Vagina (tissue), 2 donors: ENCODE measurements at regions not wholly inside any gene's neighbourhood (a gene's known extent, or its start where the extent isn't known, plus 50 kb on each side); places are given as distances from the start of the nearest gene placed in this dataset.

Source experiments
- DNase-seq, 2 donors: peaks; one replicate each; pipeline ENCODE4 v3.0.0-alpha.2; 2017; ENCODE audit errors: extremely low spot score in 2 of 2
- H3K27ac ChIP-seq: fragments of 200-600 bp; sonication (generic); one replicate; pipeline ENCODE4 v1.5.1; 2019
- H3K27me3 ChIP-seq: fragments of 200-600 bp; sonication (generic); one replicate; pipeline ENCODE4 v1.5.1; 2019
- H3K36me3 ChIP-seq, 2 donors: fragments of 200-600 bp; sonication (generic); one replicate each; pipeline ENCODE4 v1.5.1; 2017 to 2019
- H3K4me1 ChIP-seq: fragments of 200-600 bp; sonication (generic); one replicate; pipeline ENCODE4 v1.5.1; 2019
- H3K4me3 ChIP-seq, 2 donors: fragments of 200-600 bp; sonication (generic); 1 replicate in 1 of 2; 2 replicates in 1 of 2; pipeline ENCODE4 v1.5.1; 2016 to 2019
- H3K9me3 ChIP-seq: fragments of 200-600 bp; sonication (generic); one replicate; pipeline ENCODE4 v1.5.1; 2019
- POLR2A ChIP-seq, 2 donors: fragments of 450-650 bp; IDR thresholded peaks; one replicate each; pipeline ENCODE4 v1.6.1; 2017; ENCODE audit warnings: antibody characterized with exemption in 2 of 2, mild to moderate bottlenecking in 2 of 2, moderate library complexity in 2 of 2
- POLR2AphosphoS5 ChIP-seq, 2 donors: sonication (generic); formaldehyde crosslinking; IDR thresholded peaks; one replicate each; pipeline ENCODE4 v1.9.0; 2017; ENCODE audit warnings: antibody characterized with exemption in 2 of 2, mild to moderate bottlenecking in 2 of 2, low read depth in 1 of 2; ENCODE audit not compliant: insufficient read depth in 1 of 2
- intact Hi-C: fragments of 100-400 bp; cut with DNase I; formaldehyde crosslinking; loops from one replicate; pipeline ENCODE4 v1.15.1; 2023
- TF ChIP-seq, protein P1 (sequence below), 3 experiments: fragments of 450-650 bp in 2 of 3; fragments of 200-600 bp in 1 of 3; sonication (generic) in 1 of 3; IDR thresholded peaks; one replicate each; pipeline ENCODE4 v1.5.1; 2017 to 2019; ENCODE audit warnings: antibody characterized with exemption in 3 of 3, mild to moderate bottlenecking in 2 of 3, moderate library complexity in 2 of 3

DNA sequence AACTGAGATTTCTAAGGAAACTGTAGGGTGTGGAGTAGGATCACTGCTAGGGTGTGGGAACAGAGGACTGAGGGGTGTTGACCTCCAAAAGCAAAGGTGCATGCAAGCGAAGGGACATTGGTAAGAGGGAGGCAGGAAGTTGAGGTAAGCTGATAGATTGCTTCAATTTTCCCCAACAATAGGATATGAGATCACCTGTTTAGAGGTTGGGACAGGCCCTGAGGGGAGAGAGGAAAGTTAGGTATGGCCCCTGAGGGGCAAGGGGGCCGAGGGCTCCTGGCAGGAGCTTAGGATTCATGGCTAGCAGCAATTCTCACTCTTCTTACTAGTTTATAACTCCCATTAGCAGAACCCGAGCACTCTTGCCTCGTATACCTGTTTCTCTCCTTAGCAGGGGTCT lies 106.8 kb upstream of the RPS6KA2 start:
- H3K4me1 ChIP-seq: no peaks in the 10 kb centered on the region
- H3K4me3 ChIP-seq: no peak overlapping the region
- intact Hi-C loops: no loop called here
- no peaks in the 10 kb centered on the region for H3K27me3 ChIP-seq
- peak in 1 of 2 donors; percentile 43 for DNase-seq
- H3K36me3 ChIP-seq: no peaks in the 10 kb centered on the region
- no peaks in the 10 kb centered on the region for H3K9me3 ChIP-seq
- TF ChIP-seq POLR2A (IDR thresholded peaks at IDR 0.05) (no peak), POLR2AphosphoS5 (IDR thresholded peaks at IDR 0.05; ENCODE audit: insufficient read depth in 1 of 2, low read depth in 1 of 2) (no peak)
- TF ChIP-seq, protein P1, sequence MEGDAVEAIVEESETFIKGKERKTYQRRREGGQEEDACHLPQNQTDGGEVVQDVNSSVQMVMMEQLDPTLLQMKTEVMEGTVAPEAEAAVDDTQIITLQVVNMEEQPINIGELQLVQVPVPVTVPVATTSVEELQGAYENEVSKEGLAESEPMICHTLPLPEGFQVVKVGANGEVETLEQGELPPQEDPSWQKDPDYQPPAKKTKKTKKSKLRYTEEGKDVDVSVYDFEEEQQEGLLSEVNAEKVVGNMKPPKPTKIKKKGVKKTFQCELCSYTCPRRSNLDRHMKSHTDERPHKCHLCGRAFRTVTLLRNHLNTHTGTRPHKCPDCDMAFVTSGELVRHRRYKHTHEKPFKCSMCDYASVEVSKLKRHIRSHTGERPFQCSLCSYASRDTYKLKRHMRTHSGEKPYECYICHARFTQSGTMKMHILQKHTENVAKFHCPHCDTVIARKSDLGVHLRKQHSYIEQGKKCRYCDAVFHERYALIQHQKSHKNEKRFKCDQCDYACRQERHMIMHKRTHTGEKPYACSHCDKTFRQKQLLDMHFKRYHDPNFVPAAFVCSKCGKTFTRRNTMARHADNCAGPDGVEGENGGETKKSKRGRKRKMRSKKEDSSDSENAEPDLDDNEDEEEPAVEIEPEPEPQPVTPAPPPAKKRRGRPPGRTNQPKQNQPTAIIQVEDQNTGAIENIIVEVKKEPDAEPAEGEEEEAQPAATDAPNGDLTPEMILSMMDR (IDR thresholded peaks at IDR 0.05): no peak
- H3K27ac ChIP-seq: no peak overlapping the region

DNA sequence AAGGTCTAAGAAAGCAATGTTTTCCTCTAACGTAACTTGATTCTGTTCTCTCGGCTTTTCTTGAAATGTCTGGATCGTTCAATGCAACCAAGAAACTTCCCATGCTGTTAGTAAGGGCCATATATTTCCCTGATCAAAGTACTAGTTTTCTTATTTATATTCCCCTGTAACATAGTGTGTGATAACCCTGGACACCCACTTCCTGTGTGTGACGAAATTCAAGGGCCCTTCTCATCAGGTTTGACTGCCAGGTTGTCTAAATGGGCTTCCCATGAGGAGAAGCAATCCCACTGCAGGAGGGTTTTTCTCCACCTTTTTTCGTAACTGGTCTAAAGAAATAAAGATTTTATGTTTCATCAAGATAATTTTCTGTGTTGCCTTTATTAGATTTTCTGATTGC lies 102.6 kb upstream of the RPS6KA2 start:
- no peaks in the 10 kb centered on the region for H3K4me1 ChIP-seq

GRCh38 chr6:166728884-166729530 lies 102.0 kb upstream of the RPS6KA2 start:
- no peaks in the 10 kb centered on the region for H3K9me3 ChIP-seq
- no peaks in the 10 kb centered on the region for H3K36me3 ChIP-seq
- H3K4me1 ChIP-seq: no peaks in the 10 kb centered on the region
- peak in 1 of 2 donors; percentile 52 for DNase-seq
- no peak overlapping the region for H3K27ac ChIP-seq
- no peaks in the 10 kb centered on the region for H3K27me3 ChIP-seq
- no peak overlapping the region for H3K4me3 ChIP-seq
- TF ChIP-seq POLR2A (IDR thresholded peaks at IDR 0.05): no peak
- TF ChIP-seq, protein P1 (IDR thresholded peaks at IDR 0.05): no peak
- no peak for TF ChIP-seq POLR2AphosphoS5 (IDR thresholded peaks at IDR 0.05; ENCODE audit: insufficient read depth in 1 of 2, low read depth in 1 of 2)
- intact Hi-C loops: no loop called here

More for the DNA sequence above, 102.6 kb upstream of the RPS6KA2 start:
- H3K9me3 ChIP-seq: no peaks in the 10 kb centered on the region
- H3K4me3 ChIP-seq: no peak overlapping the region
- intact Hi-C loops: no loop called here
- H3K27ac ChIP-seq: no peak overlapping the region
- no peaks in the 10 kb centered on the region for H3K36me3 ChIP-seq
- no peaks in the 10 kb centered on the region for H3K27me3 ChIP-seq
- peak in 1 of 2 donors; percentile 27 for DNase-seq
- TF ChIP-seq POLR2A (IDR thresholded peaks at IDR 0.05) (no peak), POLR2AphosphoS5 (IDR thresholded peaks at IDR 0.05; ENCODE audit: insufficient read depth in 1 of 2, low read depth in 1 of 2) (no peak)
- TF ChIP-seq, protein P1 (IDR thresholded peaks at IDR 0.05): no peak

- intact Hi-C loops: no loop called here
- no peaks in the 10 kb centered on the region for H3K27me3 ChIP-seq
- H3K4me1 ChIP-seq: no peaks in the 10 kb centered on the region
- no peaks in the 10 kb centered on the region for H3K36me3 ChIP-seq
- no peak for TF ChIP-seq POLR2A (IDR thresholded peaks at IDR 0.05)
- TF ChIP-seq, protein P1 (IDR thresholded peaks at IDR 0.05): no peak
- no peak for TF ChIP-seq POLR2AphosphoS5 (IDR thresholded peaks at IDR 0.05; ENCODE audit: insufficient read depth in 1 of 2, low read depth in 1 of 2)
- no peak overlapping the region for H3K4me3 ChIP-seq
- H3K9me3 ChIP-seq: no peaks in the 10 kb centered on the region
- no peak overlapping the region for H3K27ac ChIP-seq
- no peak for DNase-seq
These were observed 99.2 kb upstream of the RPS6KA2 start for GRCh38 chr6:166726201-166726600.

- no peaks in the 10 kb centered on the region for H3K27me3 ChIP-seq
- no peaks in the 10 kb centered on the region for H3K9me3 ChIP-seq
- no peak for TF ChIP-seq POLR2AphosphoS5 (IDR thresholded peaks at IDR 0.05; ENCODE audit: insufficient read depth in 1 of 2, low read depth in 1 of 2)
- TF ChIP-seq, protein P1 (IDR thresholded peaks at IDR 0.05): no peak
- no peak for TF ChIP-seq POLR2A (IDR thresholded peaks at IDR 0.05)
- no peak for DNase-seq
- no peaks in the 10 kb centered on the region for H3K36me3 ChIP-seq
- intact Hi-C loops: no loop called here
- H3K27ac ChIP-seq: no peak overlapping the region
- H3K4me3 ChIP-seq: no peak overlapping the region
- H3K4me1 ChIP-seq: no peaks in the 10 kb centered on the region
These were observed 98.5 kb upstream of the RPS6KA2 start for GRCh38 chr6:166725571-166725970.
